Sigmoid colon (tissue), 4 donors: ENCODE measurements at regions not wholly inside any gene's neighbourhood (a gene's known extent, or its start where the extent isn't known, plus 50 kb on each side); places are given as distances from the start of the nearest gene placed in this dataset.

ENCODE experiments used
- CTCF ChIP-seq, 4 experiments: fragments of 450-650 bp in 3 of 4; fragments of 200-600 bp in 1 of 4; IDR thresholded peaks; one replicate each; pipeline ENCODE4 v1.5.1; 2016 to 2019; ENCODE audit warnings: antibody characterized with exemption in 4 of 4, mild to moderate bottlenecking in 3 of 4, moderate library complexity in 2 of 4
- EP300 ChIP-seq, 4 donors: sonication (generic); formaldehyde crosslinking; IDR thresholded peaks; one replicate each; pipeline ENCODE4 v1.6.1; 2017; ENCODE audit warnings: antibody characterized with exemption in 4 of 4

GRCh38 chr6:81308577-81309279 is 443.8 kb downstream of the TENT5A start:
- TF ChIP-seq EP300 (IDR thresholded peaks at IDR 0.05) = no peak
- no peak for TF ChIP-seq CTCF (IDR thresholded peaks at IDR 0.05)
